HCT116 (cell line): ENCODE measurements at regions not wholly inside any gene's neighbourhood (a gene's known extent, or its start where the extent isn't known, plus 50 kb on each side); places are given as distances from the start of the nearest gene placed in this dataset.

Experiments used
- ATAC-seq: fragments of 200-7000 bp; cut with Tn5 transposase; 2 replicates; pipeline ENCODE4 v1.9.1; 2020; ENCODE audit warnings: mild to moderate bottlenecking, moderate library complexity
- BruUV-seq: library from RNA; stranded (reverse); fragments of 400-500 nt; replicated peaks from 2 replicates; lab custom pipeline; 2021; lab: Mats Ljungman, UMichigan
- CTCF ChIA-PET: fragments of 300-600 bp; sonication (Branson Sonifier 250); formaldehyde crosslinking; loops from one replicate; lab custom pipeline; 2021; ENCODE audit warnings: antibody characterized with exemption; lab: Charles Lee
- POLR2A ChIA-PET: fragments of 300-600, 350-600 bp; sonication (Branson Sonifier 250); formaldehyde crosslinking; loops from one replicate; lab custom pipeline; 2021; ENCODE audit warnings: antibody characterized with exemption; lab: Charles Lee
- RAD21 ChIA-PET, 2 experiments: fragments of 300-600 bp; sonication (Branson Sonifier 250); formaldehyde crosslinking; loops; one replicate each; lab custom pipeline; 2023; ENCODE audit warnings: low total read pairs in 2 of 2; ENCODE audit not compliant: uncharacterized antibody in 2 of 2, unreplicated experiment in 2 of 2, low non-redundant PET in 1 of 2; lab: Charles Lee
- DNase-seq: peaks from one replicate; pipeline ENCODE4 v3.0.0-alpha.2; 2010; ENCODE audit warnings: low read depth, low spot score
- H2AFZ ChIP-seq: fragments of 200-600 bp; shearing (Covaris generic), sonication (generic); 2 replicates; pipeline ENCODE4 v1.6.1; 2017; ENCODE audit warnings: low read depth, mixed run types, mixed read lengths, antibody characterized with exemption, low read length; ENCODE audit not compliant: poor library complexity, severe bottlenecking
- H3K27ac ChIP-seq: 2 replicates; pipeline ENCODE4 v1.5.1; 2012; ENCODE audit warnings: low read depth, low read length
- H3K27me3 ChIP-seq: fragments of 200-600 bp; sonication (generic); 2 replicates; pipeline ENCODE4 v1.6.1; 2016; ENCODE audit warnings: mixed run types, low read length, mixed read lengths; ENCODE audit not compliant: insufficient read depth
- H3K36me3 ChIP-seq, 2 experiments: fragments of 200-500 bp in 1 of 2; fragments of 200-600 bp in 1 of 2; sonication (Bioruptor generic) in 1 of 2; sonication (generic) in 1 of 2; 2 replicates each; pipeline versions ENCODE4 v1.5.1 to v1.6.1; 2014 to 2016; ENCODE audit warnings: low read length in 2 of 2, inconsistent platforms in 1 of 2, mixed read lengths in 1 of 2, mixed run types in 1 of 2; ENCODE audit not compliant: insufficient read depth in 2 of 2, control insufficient read depth in 1 of 2
- H3K4me1 ChIP-seq, 2 experiments: fragments of 200-600 bp in 1 of 2; sonication (generic) in 1 of 2; 2 replicates each; pipeline versions ENCODE4 v1.5.1 to v1.6.1; 2012 to 2017; ENCODE audit warnings: low read length in 2 of 2, inconsistent platforms in 1 of 2, mild to moderate bottlenecking in 1 of 2, mixed read lengths in 1 of 2, mixed run types in 1 of 2, moderate library complexity in 1 of 2; ENCODE audit not compliant: insufficient read depth in 2 of 2, control insufficient read depth in 1 of 2
- H3K4me2 ChIP-seq: fragments of 200-600 bp; sonication (generic); 2 replicates; pipeline ENCODE4 v1.6.1; 2017; ENCODE audit warnings: mixed run types, low read length, mixed read lengths
- H3K4me3 ChIP-seq, 2 experiments: fragments of 200-600 bp in 1 of 2; sonication (generic) in 1 of 2; replicated peaks in 1 of 2; 2 replicates each; pipeline ENCODE4 v1.5.1; 2011 to 2016; ENCODE audit warnings: low read length in 2 of 2, control low read depth in 1 of 2, low read depth in 1 of 2, mild to moderate bottlenecking in 1 of 2, mixed read lengths in 1 of 2, mixed run types in 1 of 2
- H3K79me2 ChIP-seq: fragments of 200-600 bp; sonication (generic); 2 replicates; pipeline ENCODE4 v1.6.1; 2017; ENCODE audit warnings: mild to moderate bottlenecking, mixed run types, low read length, moderate library complexity, mixed read lengths; ENCODE audit not compliant: insufficient read depth
- H3K9ac ChIP-seq: fragments of 200-600 bp; sonication (generic); 2 replicates; pipeline ENCODE4 v1.6.1; 2016; ENCODE audit warnings: low read length, mixed read lengths
- H3K9me2 ChIP-seq: fragments of 200-600 bp; sonication (generic), shearing (Covaris generic); 2 replicates; pipeline ENCODE4 v1.6.1; 2017; ENCODE audit warnings: mixed run types, mild to moderate bottlenecking, moderate library complexity; ENCODE audit not compliant: insufficient read depth
- H3K9me3 ChIP-seq, 2 experiments: fragments of 200-500 bp in 1 of 2; fragments of 200-600 bp in 1 of 2; sonication (Bioruptor generic) in 1 of 2; sonication (generic) in 1 of 2; 2 replicates each; pipeline ENCODE4 v1.6.1; 2014 to 2017; ENCODE audit warnings: low read length in 2 of 2, mixed read lengths in 2 of 2, inconsistent platforms in 1 of 2, low read depth in 1 of 2, mild to moderate bottlenecking in 1 of 2, mixed run types in 1 of 2, moderate library complexity in 1 of 2; ENCODE audit not compliant: control insufficient read depth in 1 of 2, insufficient read depth in 1 of 2
- H4K20me1 ChIP-seq: fragments of 200-600 bp; sonication (generic), shearing (Covaris generic); 2 replicates; pipeline ENCODE4 v1.6.1; 2017; ENCODE audit warnings: mixed run types, mild to moderate bottlenecking, moderate library complexity; ENCODE audit not compliant: insufficient read depth
- ATF3 ChIP-seq: IDR thresholded peaks from 2 replicates; pipeline ENCODE4 v1.6.1; 2012
- CBX3 ChIP-seq: IDR thresholded peaks from 2 replicates; pipeline ENCODE4 v1.6.1; 2012; ENCODE audit warnings: low read depth
- EGR1 ChIP-seq: IDR thresholded peaks from 2 replicates; pipeline ENCODE4 v1.6.1; 2012; ENCODE audit warnings: low read depth
- ELF1 ChIP-seq: IDR thresholded peaks from 2 replicates; pipeline ENCODE4 v1.6.1; 2012; ENCODE audit warnings: low read depth, borderline replicate concordance
- EZH2phosphoT487 ChIP-seq: fragments of 200-600 bp; IDR thresholded peaks from 2 replicates; pipeline ENCODE4 v1.6.1; 2018; ENCODE audit warnings: antibody characterized with exemption, borderline replicate concordance
- FOSL1 ChIP-seq: IDR thresholded peaks from 2 replicates; pipeline ENCODE4 v1.6.1; 2012; ENCODE audit warnings: low read depth
- JUND ChIP-seq: IDR thresholded peaks from 2 replicates; pipeline ENCODE4 v1.6.1; 2012
- POLR2AphosphoS5 ChIP-seq: IDR thresholded peaks from 2 replicates; pipeline ENCODE4 v1.6.1; 2011; ENCODE audit warnings: mild to moderate bottlenecking, low read depth, low read length, moderate library complexity
- RAD21 ChIP-seq: IDR thresholded peaks from 2 replicates; pipeline ENCODE4 v1.6.1; 2012; ENCODE audit warnings: low read depth, mild to moderate bottlenecking
- SIN3A ChIP-seq: IDR thresholded peaks from 2 replicates; pipeline ENCODE4 v1.6.1; 2012; ENCODE audit warnings: low read depth
- SRF ChIP-seq: IDR thresholded peaks from 2 replicates; pipeline ENCODE4 v1.6.1; 2012; ENCODE audit warnings: low read depth
- TCF7L2 ChIP-seq: IDR thresholded peaks from 2 replicates; pipeline ENCODE4 v1.7.0; 2011; ENCODE audit warnings: borderline replicate concordance, inconsistent platforms; ENCODE audit not compliant: insufficient read depth, insufficient read length; ENCODE audit errors: extremely low read depth
- YY1 ChIP-seq: IDR thresholded peaks from 2 replicates; pipeline ENCODE4 v1.6.1; 2011; ENCODE audit warnings: low read length, low read depth, moderate library complexity, mild to moderate bottlenecking; ENCODE audit not compliant: insufficient replicate concordance; ENCODE audit errors: extremely low read depth
- ZBTB33 ChIP-seq: IDR thresholded peaks from 2 replicates; pipeline ENCODE4 v1.6.1; 2011; ENCODE audit warnings: mild to moderate bottlenecking, low read length, moderate library complexity; ENCODE audit not compliant: insufficient replicate concordance; ENCODE audit errors: extremely low read depth
- ZFX ChIP-seq: fragments of 450-650 bp; IDR thresholded peaks from 2 replicates; pipeline ENCODE4 v1.6.1; 2017
- ZNF274 ChIP-seq: fragments of 200-500 bp; sonication (Bioruptor generic); IDR thresholded peaks from 2 replicates; pipeline ENCODE4 v1.6.1; 2014; ENCODE audit warnings: mild to moderate bottlenecking, low read depth, low read length, inconsistent platforms
- intact Hi-C: fragments of 100-400 bp; cut with micrococcal nuclease; formaldehyde crosslinking; loops from 2 replicates; pipeline ENCODE4 v1.10.0; 2022
- TF ChIP-seq, protein P1 (sequence below): IDR thresholded peaks from 2 replicates; pipeline ENCODE4 v1.6.1; 2012

DNA sequence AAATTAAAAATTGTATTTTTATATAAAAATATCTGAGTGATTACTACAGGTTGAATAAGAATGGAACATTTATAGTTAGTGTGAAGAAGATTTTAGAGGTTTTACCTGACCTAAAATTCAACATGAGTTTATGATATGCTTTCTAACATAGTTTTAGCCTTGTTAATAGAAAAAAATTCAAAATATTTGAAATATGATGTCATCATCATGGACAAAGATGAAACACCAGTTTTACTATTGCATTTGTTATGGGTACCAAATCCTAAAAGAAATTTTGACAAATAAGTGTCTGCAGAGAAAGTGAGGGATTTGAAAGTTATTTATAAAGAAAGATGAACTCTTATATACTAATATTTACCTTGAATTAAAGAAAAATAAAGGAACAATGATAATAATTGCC is 479.7 kb downstream of the TBC1D32 start:
- no peaks in the 10 kb centered on the region for H3K79me2 ChIP-seq
- no peak overlapping the region for H3K9ac ChIP-seq
- H4K20me1 ChIP-seq: no peaks in the 10 kb centered on the region
- no peaks in the 10 kb centered on the region for H3K9me2 ChIP-seq
- no peak overlapping the region for H2AFZ ChIP-seq
- H3K27ac ChIP-seq: no peak overlapping the region
- H3K4me2 ChIP-seq: no peak overlapping the region
- ChIA-PET RAD21 (no interaction called here), CTCF (no interaction called here), POLR2A (no interaction called here)
- no peaks in the 10 kb centered on the region for H3K4me1 ChIP-seq
- no peaks in the 10 kb centered on the region for H3K9me3 ChIP-seq
- no peaks in the 10 kb centered on the region for H3K36me3 ChIP-seq
- ATAC-seq: no peak
- TF ChIP-seq YY1 (no peak), FOSL1 (no peak), EGR1 (no peak), ZBTB33 (no peak), ZNF274 (no peak), SIN3A (no peak), JUND (no peak), CBX3 (no peak), ATF3 (no peak), EZH2phosphoT487 (no peak), SRF (no peak), ZFX (no peak), RAD21 (no peak), ELF1 (no peak), POLR2AphosphoS5 (no peak), TCF7L2 (no peak)
- TF ChIP-seq, protein P1, sequence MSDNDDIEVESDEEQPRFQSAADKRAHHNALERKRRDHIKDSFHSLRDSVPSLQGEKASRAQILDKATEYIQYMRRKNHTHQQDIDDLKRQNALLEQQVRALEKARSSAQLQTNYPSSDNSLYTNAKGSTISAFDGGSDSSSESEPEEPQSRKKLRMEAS: no peak
- intact Hi-C loops: no loop called here
- BruUV-seq: no TSS peak
- no peaks in the 10 kb centered on the region for H3K27me3 ChIP-seq
- DNase-seq: no peak
- no peak overlapping the region for H3K4me3 ChIP-seq
